HUES64 (cell line): ENCODE measurements at regions not wholly inside any gene's neighbourhood (a gene's known extent, or its start where the extent isn't known, plus 50 kb on each side); places are given as distances from the start of the nearest gene placed in this dataset.
A peak's percentile ranks its signal among the peaks of the same experiment; 100 is the strongest.
"Not testable (repeated sequence)": the region's sequence is repeated elsewhere in the genome, so short reads cannot be mapped to it uniquely, and the experiment has no call there.

Experiments
- H3K27ac ChIP-seq: 2 replicates; pipeline ENCODE4 v1.7.0; 2013; ENCODE audit warnings: low read depth, low read length, inconsistent platforms
- H3K27me3 ChIP-seq: 2 replicates; pipeline ENCODE4 v1.6.1; 2013; ENCODE audit warnings: mild to moderate bottlenecking, low read length; ENCODE audit not compliant: insufficient read depth
- H3K36me3 ChIP-seq: 2 replicates; pipeline ENCODE4 v1.6.1; 2013; ENCODE audit warnings: mild to moderate bottlenecking, low read length; ENCODE audit not compliant: insufficient read depth
- H3K4me1 ChIP-seq: 2 replicates; pipeline ENCODE4 v1.6.1; 2013; ENCODE audit warnings: mild to moderate bottlenecking, low read length, moderate library complexity; ENCODE audit not compliant: insufficient read depth
- H3K4me3 ChIP-seq: 2 replicates; pipeline ENCODE4 v1.5.1; 2013; ENCODE audit warnings: mild to moderate bottlenecking, low read length, moderate library complexity
- H3K9ac ChIP-seq: 2 replicates; pipeline ENCODE4 v1.6.1; 2013; ENCODE audit warnings: mild to moderate bottlenecking, low read depth, low read length
- H3K9me3 ChIP-seq: 2 replicates; pipeline ENCODE4 v1.6.1; 2013; ENCODE audit warnings: low read depth, low read length; ENCODE audit not compliant: insufficient read depth
- WGBS: fragments of 150-250, 120-280 bp; methylation state at CpG from one replicate; pipeline ENCODE4 v1.1.7; 2013; ENCODE audit warnings: missing lambda C conversion rate; 5-methylcytosine and 5-hydroxymethylcytosine counted together

- no peaks in the 10 kb centered on the region for H3K4me1 ChIP-seq
- WGBS = 89% methylated on average over 1 of the region's 1 CpG
- H3K9me3 ChIP-seq = no peaks in the 10 kb centered on the region
- H3K27ac ChIP-seq = no peak overlapping the region
- H3K36me3 ChIP-seq = no peaks in the 10 kb centered on the region
- H3K27me3 ChIP-seq = no peaks in the 10 kb centered on the region
- no peak overlapping the region for H3K4me3 ChIP-seq
- no peak overlapping the region for H3K9ac ChIP-seq
Observed at GRCh38 chr5:19210886-19211285, 777.1 kb downstream of the CDH18 start.

DNA sequence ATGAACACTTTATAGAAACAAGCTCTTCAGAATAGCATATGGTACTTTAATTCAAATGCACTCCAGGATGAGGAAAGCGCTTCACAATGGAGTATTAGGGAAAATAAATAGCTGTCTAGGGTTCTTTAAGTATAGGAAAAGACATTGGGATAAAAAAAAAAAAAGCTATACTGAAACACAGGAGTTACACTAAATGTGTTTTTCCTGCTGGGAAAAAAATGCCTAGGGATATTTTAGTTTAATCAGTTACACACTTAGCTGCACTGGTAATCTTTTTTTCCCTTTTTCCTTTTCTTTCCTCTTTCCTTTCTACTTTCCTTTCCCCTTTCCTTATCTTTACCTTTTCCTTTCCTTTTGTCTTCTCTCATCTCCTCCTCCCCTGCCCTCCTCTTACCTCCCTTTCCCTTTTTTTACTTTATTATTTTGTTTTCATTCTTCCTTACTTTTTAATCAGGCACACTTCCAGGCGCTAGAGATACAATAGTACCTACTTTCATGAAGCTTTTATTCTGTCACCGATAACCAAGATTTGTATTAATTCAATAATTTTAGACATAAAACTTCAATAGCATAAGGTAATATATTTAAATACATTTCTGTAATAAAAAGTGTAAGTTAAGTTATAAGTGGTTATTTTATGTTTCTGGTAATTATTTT is 758.7 kb downstream of the CDH18 start:
- H3K9ac ChIP-seq = no peak overlapping the region
- H3K27ac ChIP-seq = no peak overlapping the region
- WGBS = 100% methylated on average over 2 of the region's 3 CpGs
- no peak overlapping the region for H3K4me3 ChIP-seq
- H3K36me3 ChIP-seq = no peaks in the 10 kb centered on the region
- no peaks in the 10 kb centered on the region for H3K9me3 ChIP-seq
- no peaks in the 10 kb centered on the region for H3K4me1 ChIP-seq
- H3K27me3 ChIP-seq = no peaks in the 10 kb centered on the region

DNA sequence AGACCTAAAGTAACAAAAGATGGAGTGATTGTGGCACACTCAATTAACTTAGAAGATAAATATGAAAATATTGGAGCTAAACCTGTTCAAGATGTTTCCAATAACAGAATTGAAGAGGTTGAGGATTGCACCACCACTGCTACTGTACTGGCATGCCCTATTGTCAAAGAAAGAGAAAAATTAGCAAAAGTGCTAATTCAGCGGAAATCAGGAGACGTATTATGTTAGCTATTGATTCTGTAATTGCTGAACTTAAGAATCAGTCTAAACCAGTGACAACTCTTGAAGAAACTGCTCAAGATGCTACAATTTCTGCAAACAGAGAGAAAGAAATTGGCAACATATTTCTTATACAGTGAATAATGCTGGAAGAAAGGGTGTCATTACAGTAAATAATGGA is 754.4 kb downstream of the CDH18 start:
- Histone ChIP-seq H3K27ac (no peak overlapping the region), H3K4me1 (0 out of 2 replicates have a peak, but pooled peaks cover 2% of the 10 kb centered on the region), H3K9ac (no peak overlapping the region), H3K27me3 (no peaks in the 10 kb centered on the region), H3K4me3 (no peak overlapping the region), H3K36me3 (no peaks in the 10 kb centered on the region), H3K9me3 (no peaks in the 10 kb centered on the region)
- WGBS = 98% methylated on average over 2 of the region's 2 CpGs

DNA sequence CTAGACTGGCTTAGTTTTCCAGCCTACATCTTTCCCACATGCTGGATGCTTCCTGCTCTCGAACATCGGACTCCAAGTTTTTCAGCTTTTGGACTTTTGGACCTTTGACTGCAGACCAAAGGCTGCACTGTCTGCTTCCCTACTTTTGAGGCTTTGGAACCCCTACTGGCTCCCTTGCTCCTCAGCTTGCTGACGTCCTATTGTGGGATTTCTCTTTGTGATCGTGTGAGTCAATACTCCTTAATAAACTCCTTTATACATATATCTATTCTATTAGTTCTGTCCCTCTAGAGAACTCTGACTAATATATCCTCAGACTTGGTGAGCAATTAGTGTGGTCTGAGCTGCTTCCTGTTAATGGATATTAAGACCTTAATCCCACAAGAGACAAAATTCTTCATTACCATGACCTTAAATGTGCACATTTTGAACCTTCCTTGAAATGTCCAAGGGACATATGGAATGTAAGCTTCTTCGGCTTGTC is 752.9 kb downstream of the CDH18 start:
- H3K27ac ChIP-seq = no peak overlapping the region

GRCh38 chr5:19240170-19240569 is 747.8 kb downstream of the CDH18 start:
- Histone ChIP-seq H3K4me3 (no peak overlapping the region), H3K27ac (peak overlapping the region; percentile 21; the same call in 1 of the 2 replicates), H3K27me3 (no peaks in the 10 kb centered on the region), H3K36me3 (no peaks in the 10 kb centered on the region), H3K9me3 (no peaks in the 10 kb centered on the region), H3K9ac (no peak overlapping the region), H3K4me1 (peaks cover 12% of the 10 kb centered on the region)
- WGBS = 83% methylated on average over 1 of the region's 1 CpG

More for the DNA sequence above, 752.9 kb downstream of the CDH18 start:
- no peaks in the 10 kb centered on the region for H3K9me3 ChIP-seq
- H3K27me3 ChIP-seq = no peaks in the 10 kb centered on the region
- no peak overlapping the region for H3K9ac ChIP-seq
- whole genome bisulfite sequencing = 85% methylated on average over 4 of the region's 5 CpGs
- no peak overlapping the region for H3K4me3 ChIP-seq
- H3K36me3 ChIP-seq = no peaks in the 10 kb centered on the region
- peaks cover 12% of the 10 kb centered on the region for H3K4me1 ChIP-seq

- Histone ChIP-seq H3K9me3 (no peaks in the 10 kb centered on the region), H3K9ac (no peak overlapping the region), H3K4me1 (peaks cover 12% of the 10 kb centered on the region), H3K27ac (no peak overlapping the region), H3K36me3 (no peaks in the 10 kb centered on the region), H3K27me3 (no peaks in the 10 kb centered on the region), H3K4me3 (no peak overlapping the region)
- WGBS = 97% methylated on average over 1 of the region's 1 CpG
Observed at GRCh38 chr5:19241690-19242089, 746.3 kb downstream of the CDH18 start.

GRCh38 chr5:19246191-19246590 is 741.8 kb downstream of the CDH18 start:
- WGBS = no CpG with 5 or more reads among the region's 1 CpG
- H3K27me3 ChIP-seq, H3K36me3 ChIP-seq, H3K4me1 ChIP-seq, H3K9ac ChIP-seq, H3K4me3 ChIP-seq, H3K27ac ChIP-seq, H3K9me3 ChIP-seq: not testable (repeated sequence)

DNA sequence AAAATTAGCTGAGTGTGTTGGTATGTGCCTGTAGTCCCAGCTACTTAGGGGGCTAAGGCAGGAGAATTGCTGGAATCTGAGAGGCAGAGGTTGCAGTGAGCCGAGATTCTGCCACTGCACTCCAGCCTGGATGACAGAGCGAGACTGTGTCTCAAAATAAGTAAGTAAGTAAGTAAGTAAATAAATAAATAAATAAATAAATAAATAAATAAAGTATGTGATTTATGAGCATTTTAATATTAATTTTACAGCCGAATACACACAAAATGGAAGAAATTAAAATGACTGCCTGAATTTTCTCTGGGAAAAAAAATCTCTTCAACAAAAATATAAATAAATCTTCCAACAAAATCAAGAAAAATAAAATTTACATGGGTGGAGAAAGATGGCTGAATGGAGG is 740.7 kb downstream of the CDH18 start:
- WGBS = 100% methylated on average over 1 of the region's 3 CpGs

DNA sequence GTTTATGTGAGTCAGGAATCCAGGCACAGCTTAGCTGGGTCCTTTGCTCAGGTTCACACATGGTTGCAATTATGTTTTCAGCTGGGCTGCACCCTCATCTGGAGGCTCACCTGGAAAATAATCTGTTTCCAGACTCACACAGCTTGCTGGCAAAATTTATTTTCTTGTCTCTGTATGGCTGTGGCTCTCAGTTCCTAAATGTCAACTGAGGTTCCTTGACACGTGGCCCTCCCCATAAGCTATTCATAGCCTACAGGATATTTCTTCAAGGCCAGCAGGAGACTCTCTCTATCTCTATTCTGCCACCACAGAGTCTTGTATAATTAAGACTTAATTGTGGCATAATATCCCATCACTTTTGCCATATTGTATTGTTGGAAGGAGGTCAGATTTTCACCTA is 732.0 kb downstream of the CDH18 start:
- 86% methylated on average over 1 of the region's 1 CpG for WGBS
- no peak overlapping the region for H3K4me3 ChIP-seq

More for the DNA sequence above, 740.7 kb downstream of the CDH18 start:
- H3K4me1 ChIP-seq = no peaks in the 10 kb centered on the region
- no peaks in the 10 kb centered on the region for H3K36me3 ChIP-seq
- no peak overlapping the region for H3K27ac ChIP-seq
- H3K9ac ChIP-seq = no peak overlapping the region
- H3K27me3 ChIP-seq = no peaks in the 10 kb centered on the region
- no peak overlapping the region for H3K4me3 ChIP-seq
- H3K9me3 ChIP-seq = no peaks in the 10 kb centered on the region

GRCh38 chr5:19258686-19259085 is 729.3 kb downstream of the CDH18 start:
- Histone ChIP-seq H3K36me3 (no peaks in the 10 kb centered on the region), H3K27ac (no peak overlapping the region), H3K9ac (no peak overlapping the region), H3K4me3 (no peak overlapping the region), H3K4me1 (no peaks in the 10 kb centered on the region), H3K27me3 (no peaks in the 10 kb centered on the region), H3K9me3 (0 out of 2 replicates have a peak, but pooled peaks cover 4% of the 10 kb centered on the region)

More for the DNA sequence above, 732.0 kb downstream of the CDH18 start:
- Histone ChIP-seq H3K27me3 (no peaks in the 10 kb centered on the region), H3K27ac (no peak overlapping the region), H3K4me1 (no peaks in the 10 kb centered on the region), H3K9me3 (no peaks in the 10 kb centered on the region), H3K9ac (no peak overlapping the region), H3K36me3 (no peaks in the 10 kb centered on the region)

GRCh38 chr5:19261879-19262278 is 726.1 kb downstream of the CDH18 start:
- H3K36me3 ChIP-seq = no peaks in the 10 kb centered on the region
- H3K4me3 ChIP-seq = no peak overlapping the region
- 0 out of 2 replicates have a peak, but pooled peaks cover 4% of the 10 kb centered on the region for H3K9me3 ChIP-seq
- H3K27me3 ChIP-seq = no peaks in the 10 kb centered on the region
- no peaks in the 10 kb centered on the region for H3K4me1 ChIP-seq
- WGBS = 98% methylated on average over 3 of the region's 4 CpGs
- no peak overlapping the region for H3K9ac ChIP-seq
- H3K27ac ChIP-seq = no peak overlapping the region

DNA sequence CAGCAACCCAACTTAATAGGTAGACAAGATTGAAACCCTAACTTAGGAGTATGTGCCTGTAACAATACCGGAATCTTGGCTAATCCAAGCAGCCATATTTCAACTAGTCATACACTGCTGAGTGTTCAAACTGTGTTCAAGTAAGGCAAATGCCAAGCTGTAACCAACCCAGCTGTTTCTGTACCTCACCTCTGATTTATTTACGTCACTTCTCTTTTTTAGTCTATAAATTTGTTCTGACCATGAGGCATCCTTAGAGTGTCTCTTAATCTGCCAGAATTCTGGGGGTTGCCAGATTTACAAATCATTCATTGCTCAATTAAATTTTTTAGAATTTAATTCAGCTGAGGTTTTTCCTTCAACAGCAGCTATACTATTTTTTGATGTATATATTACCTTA is 723.2 kb downstream of the CDH18 start:
- Histone ChIP-seq H3K9ac (no peak overlapping the region), H3K27ac (no peak overlapping the region), H3K27me3 (no peaks in the 10 kb centered on the region), H3K36me3 (no peaks in the 10 kb centered on the region), H3K4me1 (no peaks in the 10 kb centered on the region), H3K4me3 (no peak overlapping the region), H3K9me3 (0 out of 2 replicates have a peak, but pooled peaks cover 4% of the 10 kb centered on the region)
- WGBS = 99% methylated on average over 2 of the region's 2 CpGs
